Hematopoietic multipotent progenitor cell treated with erythropoietin and hydrocortisone succinate and interleukin-3 and kit ligand, for 15 days (in vitro differentiated cells): ENCODE measurements at regions not wholly inside any gene's neighbourhood (a gene's known extent, or its start where the extent isn't known, plus 50 kb on each side); places are given as distances from the start of the nearest gene placed in this dataset.

ENCODE experiments used
- DNase-seq: peaks from one replicate; pipeline ENCODE4 v3.0.0-alpha.2; 2015; ENCODE audit warnings: low spot score

DNA sequence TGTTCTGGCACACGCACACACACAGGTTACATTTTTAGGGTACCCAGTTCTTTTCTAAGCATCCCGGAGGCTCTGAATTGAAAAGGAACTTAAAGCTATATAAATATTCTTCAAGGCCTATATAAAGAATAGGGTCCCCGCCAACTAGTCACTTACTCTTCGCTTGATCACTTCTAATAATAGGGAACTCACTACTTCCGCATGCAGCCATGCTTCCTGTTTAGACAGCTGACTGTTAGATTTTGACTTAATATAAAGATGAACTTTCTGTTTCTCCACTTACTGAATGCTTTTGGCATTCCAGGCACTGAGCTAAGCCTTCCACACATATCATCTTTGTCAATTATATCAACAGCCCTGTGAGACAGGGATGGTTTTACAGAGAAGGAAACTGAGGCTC lies 259.6 kb downstream of the TSHZ3 start:
- no peak for DNase-seq

DNA sequence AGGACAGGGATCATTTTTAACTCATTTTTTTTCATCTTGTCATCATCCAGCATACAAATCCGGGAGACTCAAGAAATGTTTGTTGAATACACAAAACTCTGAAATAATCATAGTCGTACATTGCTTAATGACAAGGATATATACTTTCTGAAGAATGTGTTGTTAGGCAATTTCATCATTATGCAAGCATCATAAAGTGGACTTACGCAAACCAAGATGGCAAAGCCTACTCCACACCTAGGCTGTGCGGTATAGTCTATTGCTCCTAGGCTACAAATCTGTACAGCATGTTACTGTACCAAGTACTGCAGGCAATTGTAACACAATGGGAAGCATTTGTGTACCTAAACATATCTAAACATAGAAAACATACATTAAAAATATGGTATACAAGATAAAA lies 264.1 kb downstream of the TSHZ3 start:
- no peak for DNase-seq

DNA sequence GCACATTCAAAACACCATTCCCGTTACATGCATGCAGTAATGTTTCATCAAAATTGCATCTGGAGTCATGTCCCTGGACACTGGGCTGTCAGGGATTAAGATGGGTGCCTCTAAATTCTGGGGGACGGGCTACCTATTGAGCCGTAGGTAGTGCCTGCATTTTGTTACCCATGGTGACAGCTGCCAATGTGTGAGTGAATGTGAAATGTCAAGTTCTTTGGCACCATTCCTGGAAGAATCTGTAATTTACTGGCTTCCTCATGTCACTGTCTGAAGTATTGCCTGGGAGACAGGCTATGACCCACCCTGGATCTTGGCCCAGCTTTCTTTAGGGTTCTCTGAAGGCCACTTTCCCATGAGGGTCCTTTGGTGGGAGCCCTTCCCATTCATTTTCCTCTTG lies 266.1 kb downstream of the TSHZ3 start:
- no peak for DNase-seq

DNA sequence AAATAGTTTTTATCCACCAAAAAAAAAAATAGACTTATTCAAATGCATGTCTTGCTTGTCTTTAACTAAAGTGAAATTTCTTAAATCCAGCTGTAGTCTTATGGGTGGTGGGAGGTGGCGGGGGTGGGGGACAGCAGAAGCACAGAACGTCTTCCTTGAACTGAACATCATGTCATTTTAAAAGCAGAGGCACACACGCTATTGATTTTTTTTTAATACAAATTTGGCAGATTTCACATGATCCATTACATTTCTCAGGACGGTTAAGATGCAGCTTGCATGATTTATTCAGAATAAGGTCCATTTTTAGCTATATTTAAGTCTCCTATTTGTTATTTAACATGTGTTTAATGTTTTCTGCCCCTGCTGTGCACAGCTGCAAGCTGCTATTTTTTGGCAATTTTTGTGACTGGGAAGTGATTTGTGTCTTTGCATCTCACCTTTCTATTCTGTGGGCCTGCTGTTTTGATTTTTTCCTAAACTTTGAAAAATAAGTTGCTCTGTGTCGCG lies 274.0 kb downstream of the TSHZ3 start:
- no peak for DNase-seq

DNA sequence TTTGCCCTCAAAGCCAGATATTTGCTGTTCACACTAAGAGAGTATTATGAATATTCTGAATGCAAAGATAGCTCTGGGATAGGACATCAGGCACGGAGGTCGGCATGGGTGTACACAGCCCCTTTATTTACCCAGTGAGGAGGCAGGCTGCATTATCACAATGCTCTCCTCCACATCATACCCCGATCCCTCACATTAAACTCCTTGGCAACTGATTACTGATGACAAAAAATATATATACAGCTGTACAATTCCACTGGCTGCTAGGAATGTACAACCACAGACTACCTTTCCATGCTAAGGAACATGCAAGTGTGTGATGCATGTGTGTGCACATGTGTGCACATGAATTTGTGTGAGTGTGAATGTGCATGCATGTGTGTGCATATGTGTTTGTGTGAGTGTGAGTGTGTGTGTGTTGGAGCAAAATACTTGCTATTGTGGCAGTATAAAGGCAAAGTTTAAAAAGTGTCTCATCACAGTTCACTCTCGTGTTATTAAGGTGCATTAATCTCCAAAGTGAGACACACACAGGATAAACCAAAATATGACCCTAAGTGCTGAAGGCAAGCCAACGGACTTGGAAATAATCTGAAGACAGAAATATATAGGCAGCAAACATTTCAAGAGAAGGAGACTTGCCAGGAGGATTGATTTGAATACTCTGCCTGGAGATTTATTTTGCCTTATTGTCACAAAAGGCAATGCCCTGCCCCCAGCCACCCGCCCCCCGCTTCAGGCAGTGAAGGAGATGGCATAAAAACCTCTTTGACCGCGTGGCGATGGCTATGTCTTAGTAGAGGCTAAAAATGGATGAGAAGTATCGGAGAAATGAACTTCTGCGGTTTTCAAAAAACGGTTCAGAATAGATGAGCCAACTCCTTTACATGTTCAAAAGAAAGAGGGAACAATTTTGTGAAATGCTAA lies 274.8 kb downstream of the TSHZ3 start:
- no peak for DNase-seq

DNA sequence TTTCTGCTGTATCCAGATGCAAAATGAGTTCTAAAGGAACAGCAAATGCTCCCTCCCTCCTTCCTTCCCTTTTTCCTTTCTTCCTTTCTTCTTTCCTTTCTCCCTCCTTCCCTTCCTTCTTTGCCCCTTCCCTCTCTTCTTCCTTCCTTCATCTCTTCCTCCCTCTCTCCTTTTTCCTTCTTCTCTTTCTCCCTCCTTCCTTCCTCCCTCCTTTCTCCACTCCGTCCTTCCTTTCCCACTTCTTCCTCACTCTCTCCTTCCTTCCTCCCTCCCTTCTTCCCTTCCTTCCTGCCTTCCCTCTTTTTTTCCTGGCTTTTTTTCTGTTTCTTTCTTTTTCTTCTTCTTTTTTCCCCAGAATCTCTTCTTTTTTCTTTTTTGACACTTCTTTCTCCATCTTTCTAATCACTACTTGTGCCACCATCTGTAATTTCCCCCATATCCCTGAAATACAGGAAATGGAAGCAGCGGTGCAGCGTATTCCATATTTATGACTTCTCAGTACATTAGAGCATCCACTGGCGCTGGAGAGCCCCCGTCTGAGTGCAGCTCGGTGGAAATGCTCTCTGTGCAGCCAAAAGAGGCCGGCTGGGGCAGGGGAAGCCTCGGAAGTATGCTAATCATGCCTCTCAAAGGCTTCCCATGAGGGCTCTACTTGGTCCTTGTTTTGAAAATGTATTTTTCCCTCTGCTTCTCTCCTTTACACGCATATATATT lies 275.6 kb downstream of the TSHZ3 start:
- no peak for DNase-seq

DNA sequence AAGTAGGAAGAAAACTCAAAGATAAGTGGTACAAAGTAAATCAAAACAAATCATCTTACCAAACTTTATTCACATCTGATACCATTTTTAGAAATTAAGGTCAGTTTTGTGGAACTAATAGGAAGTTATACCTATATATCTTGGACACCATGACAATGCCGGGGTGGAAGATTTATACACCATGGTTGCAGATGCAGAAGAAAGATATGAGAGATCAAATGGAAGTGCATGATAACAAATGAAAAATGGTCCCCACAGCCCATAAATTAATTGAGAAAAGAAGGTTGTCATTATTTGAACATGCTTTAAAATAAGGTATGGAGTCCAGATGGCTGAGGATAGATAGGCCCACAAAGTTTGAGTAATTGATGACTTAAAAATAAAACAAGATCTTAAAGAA lies 276.8 kb downstream of the TSHZ3 start:
- DNase-seq, result no peak

DNA sequence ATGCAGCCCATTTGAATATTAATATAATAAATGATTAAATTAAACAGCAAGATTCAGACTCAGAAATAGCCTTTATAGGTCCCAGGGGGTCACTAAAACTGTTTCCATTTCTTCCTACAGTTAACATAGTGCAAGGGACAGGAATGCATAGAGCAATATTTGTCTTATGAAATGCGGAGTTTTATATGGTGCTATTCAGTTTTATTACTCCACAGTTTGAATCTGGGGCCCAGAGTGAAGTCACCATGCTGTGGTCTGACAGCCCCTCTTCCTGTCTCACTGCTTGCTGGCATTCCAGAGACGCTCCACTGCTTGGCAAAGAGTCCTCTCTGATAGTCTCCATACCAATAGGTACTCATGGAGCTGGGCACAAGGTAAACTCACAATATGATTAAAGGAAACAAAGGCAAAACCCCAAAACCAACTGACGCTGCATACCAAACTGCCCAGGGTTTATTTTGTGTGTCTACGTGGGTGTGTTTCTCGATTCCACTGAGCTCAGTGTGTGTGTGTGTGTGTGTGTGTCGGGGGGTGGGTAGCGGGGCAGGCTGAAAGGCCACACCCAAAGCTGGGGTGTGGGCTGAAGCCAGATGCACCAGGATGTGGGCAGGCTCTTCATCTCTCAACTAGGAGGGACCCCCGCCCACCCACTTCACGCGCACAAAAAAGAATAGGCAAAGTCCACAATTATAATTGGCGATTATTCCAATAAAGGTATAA lies 277.9 kb downstream of the TSHZ3 start:
- DNase-seq, result no peak

- DNase-seq, result no peak
These were observed 278.8 kb downstream of the TSHZ3 start for GRCh38 chr19:31070146-31071065.

DNA sequence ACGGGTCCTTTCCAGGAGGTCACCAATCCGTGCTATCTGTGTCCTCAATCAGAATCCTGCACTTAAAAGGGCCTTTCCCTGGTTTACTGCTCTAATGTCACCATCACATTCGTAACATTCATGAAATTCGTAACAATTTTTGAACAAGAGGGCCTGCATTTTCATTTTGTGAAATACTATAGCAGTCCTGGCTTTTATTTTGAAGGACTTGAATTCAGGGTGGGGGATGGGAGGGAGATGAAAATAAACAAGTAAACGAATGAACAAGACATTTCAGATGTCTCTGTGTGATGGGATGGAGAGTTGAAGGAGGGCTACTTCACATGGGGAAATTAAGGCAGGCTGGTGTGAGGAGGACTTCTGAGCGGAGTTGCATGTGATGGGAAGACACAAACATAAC lies 281.0 kb downstream of the TSHZ3 start:
- no peak for DNase-seq

DNA sequence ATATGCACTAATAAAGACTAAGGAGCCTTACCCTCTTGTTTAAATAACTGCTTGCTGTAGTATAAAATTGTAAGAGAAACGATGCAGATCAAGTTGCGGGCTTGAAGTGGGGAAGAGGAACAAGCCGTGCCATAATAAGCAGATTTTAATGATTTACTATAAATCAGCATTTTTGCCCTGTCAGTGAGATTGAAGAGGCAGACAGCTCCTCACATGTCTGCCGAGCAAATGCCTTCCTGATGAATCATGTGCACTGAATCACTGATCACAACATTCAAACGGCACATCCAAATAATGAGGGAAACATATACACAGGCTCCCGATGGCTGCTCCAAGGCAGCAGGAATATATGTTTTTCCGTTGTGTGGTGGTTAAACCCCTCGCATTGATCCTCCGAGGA lies 282.9 kb downstream of the TSHZ3 start:
- DNase-seq, result no peak

DNA sequence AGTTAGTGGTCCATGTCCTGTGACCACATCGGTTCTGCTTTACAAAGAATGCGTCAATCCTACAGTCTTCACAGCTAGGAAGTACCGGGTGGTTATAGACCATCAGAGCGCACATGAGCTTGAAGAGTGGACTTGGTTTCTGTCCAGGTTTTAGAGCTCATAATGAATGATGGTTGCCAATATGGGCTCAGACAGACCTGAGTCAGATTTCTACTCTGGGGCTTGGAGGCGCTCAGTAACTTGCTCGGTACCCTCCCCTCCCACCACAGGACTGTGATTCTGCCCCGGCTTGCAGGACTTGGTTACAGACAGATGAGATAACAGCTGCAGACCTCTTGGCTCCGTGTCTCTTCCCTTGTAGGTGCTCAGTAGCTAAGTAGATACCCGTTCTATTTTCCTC lies 284.7 kb downstream of the TSHZ3 start:
- DNase-seq, result no peak

- no peak for DNase-seq
These were observed 290.4 kb downstream of the TSHZ3 start for GRCh38 chr19:31058676-31059340.

GRCh38 chr19:31057476-31057875 lies 291.8 kb downstream of the TSHZ3 start:
- no peak for DNase-seq

DNA sequence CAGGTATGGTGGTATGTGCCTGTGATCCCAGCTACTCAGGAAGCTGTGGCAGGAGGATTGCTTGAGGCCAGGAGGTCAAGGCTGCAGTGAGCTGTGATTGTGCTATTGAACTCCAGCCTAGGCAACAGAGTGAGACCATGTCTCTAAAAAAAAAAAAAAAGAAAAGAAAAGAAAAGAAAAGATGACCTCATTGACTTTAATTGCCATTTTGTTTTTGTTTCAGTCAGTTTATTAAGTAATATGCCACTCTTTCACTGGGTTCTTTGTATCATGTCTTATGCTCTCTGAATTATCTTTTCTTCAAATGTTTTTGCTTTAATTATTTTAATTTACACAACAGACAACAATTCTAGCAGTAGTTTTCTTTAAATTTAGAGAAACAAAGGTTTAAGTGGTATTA lies 293.8 kb downstream of the TSHZ3 start:
- DNase-seq, result no peak

- no peak for DNase-seq
These were observed 294.8 kb downstream of the TSHZ3 start for GRCh38 chr19:31054430-31054829.

- no peak for DNase-seq
These were observed 299.8 kb downstream of the TSHZ3 start for GRCh38 chr19:31049431-31049830.

- DNase-seq, result no peak
These were observed 303.2 kb downstream of the TSHZ3 start for GRCh38 chr19:31046024-31046423.

- DNase-seq, result no peak
These were observed 307.8 kb downstream of the TSHZ3 start for GRCh38 chr19:31041461-31041860.

DNA sequence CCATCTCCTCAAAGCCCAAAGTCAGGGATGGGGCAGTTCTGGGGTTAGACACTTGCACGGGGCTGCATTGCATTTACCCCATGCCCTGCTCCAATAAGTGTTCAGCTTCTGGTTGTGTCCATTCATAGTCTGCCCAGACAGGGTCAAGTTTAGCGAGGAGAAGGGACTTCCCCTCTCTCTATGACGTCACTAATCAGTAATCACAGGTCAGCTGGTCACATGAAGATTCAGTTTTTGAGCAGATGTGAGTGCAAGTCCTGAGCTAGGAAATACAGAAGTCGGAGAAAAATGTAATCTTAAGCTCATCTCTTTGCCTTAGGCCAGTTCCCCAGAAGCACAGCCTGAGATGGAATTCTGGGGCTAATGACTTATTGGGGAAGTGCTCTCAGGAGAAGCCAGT lies 310.1 kb downstream of the TSHZ3 start:
- no peak for DNase-seq
